ACHN (cell line): ENCODE measurements at regions not wholly inside any gene's neighbourhood (a gene's known extent, or its start where the extent isn't known, plus 50 kb on each side); places are given as distances from the start of the nearest gene placed in this dataset.
"Not testable (repeated sequence)": the region's sequence is repeated elsewhere in the genome, so short reads cannot be mapped to it uniquely, and the experiment has no call there.

Source experiments
- DNase-seq: peaks from one replicate; pipeline ENCODE4 v3.0.0-alpha.2; 2015
- in situ Hi-C: cut with HindIII; loops from 2 replicates; pipeline ENCODE4 v1.10.0; 2017; ENCODE audit warnings: low sequenced_read_pairs, low pct_ligation_motif_present, low pct_unique_long_range_greater_than_20kb

DNA sequence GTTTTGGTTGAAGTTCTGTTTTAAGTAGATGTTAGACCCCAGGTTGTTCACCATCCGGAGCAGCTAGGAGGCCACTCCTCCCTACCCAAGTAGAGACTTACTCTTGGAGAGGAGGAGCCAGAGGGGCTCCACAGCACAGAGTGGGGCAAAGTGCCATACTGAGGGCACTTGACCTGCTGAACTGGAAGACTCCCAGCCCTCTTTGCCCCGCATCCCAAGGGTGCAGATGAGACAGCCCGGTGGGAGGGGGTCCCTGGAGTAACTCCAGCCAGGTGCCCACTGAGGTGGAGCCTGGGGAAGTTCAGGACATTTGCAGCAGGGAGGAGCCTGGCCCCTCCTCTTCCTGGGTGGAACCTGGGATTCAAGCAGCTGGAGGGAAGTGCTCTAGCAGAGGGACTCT lies 102.1 kb upstream of the GPR6 start:
- in situ Hi-C loops, result no loop called here
- no peak for DNase-seq

- DNase-seq, result peak; percentile 81
- in situ Hi-C loops, result no loop called here
Measured at GRCh38 chr6:109877028-109878004, 100.8 kb upstream of the GPR6 start.

GRCh38 chr6:109878005-109878690 lies 100.0 kb upstream of the GPR6 start:
- DNase-seq, in situ Hi-C loops: not testable (repeated sequence)

DNA sequence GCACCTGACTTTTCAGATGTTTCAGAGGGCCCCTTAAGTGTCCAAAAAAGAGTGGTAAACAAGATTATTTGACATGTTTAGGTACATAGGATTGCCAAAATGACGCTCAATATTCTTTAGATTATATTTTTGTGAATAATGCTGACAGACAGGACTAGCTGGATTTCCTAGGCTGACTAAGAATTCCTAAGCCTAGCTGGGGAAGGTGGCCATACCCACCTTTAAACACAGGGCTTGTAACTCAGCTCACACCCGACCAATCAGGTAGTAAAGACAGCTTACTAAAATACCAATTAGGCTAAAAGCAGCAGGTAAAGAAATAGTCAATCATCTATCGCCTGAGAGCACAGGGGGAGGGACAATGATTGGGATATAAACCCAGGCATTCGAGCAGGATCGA lies 99.0 kb upstream of the GPR6 start:
- in situ Hi-C loops, DNase-seq: not testable (repeated sequence)

- DNase-seq, result no peak
- in situ Hi-C loops, result no loop called here
Measured at GRCh38 chr6:109879521-109879920, 98.6 kb upstream of the GPR6 start.

- in situ Hi-C loops, DNase-seq: not testable (repeated sequence)
Measured at GRCh38 chr6:109881069-109881468, 97.0 kb upstream of the GPR6 start.

GRCh38 chr6:109881953-109882490 lies 96.1 kb upstream of the GPR6 start:
- DNase-seq, result peak; percentile 10
- in situ Hi-C loops, result not testable (repeated sequence)

- DNase-seq, result no peak
- in situ Hi-C loops, result no loop called here
Measured at GRCh38 chr6:109891924-109892323, 86.2 kb upstream of the GPR6 start.

DNA sequence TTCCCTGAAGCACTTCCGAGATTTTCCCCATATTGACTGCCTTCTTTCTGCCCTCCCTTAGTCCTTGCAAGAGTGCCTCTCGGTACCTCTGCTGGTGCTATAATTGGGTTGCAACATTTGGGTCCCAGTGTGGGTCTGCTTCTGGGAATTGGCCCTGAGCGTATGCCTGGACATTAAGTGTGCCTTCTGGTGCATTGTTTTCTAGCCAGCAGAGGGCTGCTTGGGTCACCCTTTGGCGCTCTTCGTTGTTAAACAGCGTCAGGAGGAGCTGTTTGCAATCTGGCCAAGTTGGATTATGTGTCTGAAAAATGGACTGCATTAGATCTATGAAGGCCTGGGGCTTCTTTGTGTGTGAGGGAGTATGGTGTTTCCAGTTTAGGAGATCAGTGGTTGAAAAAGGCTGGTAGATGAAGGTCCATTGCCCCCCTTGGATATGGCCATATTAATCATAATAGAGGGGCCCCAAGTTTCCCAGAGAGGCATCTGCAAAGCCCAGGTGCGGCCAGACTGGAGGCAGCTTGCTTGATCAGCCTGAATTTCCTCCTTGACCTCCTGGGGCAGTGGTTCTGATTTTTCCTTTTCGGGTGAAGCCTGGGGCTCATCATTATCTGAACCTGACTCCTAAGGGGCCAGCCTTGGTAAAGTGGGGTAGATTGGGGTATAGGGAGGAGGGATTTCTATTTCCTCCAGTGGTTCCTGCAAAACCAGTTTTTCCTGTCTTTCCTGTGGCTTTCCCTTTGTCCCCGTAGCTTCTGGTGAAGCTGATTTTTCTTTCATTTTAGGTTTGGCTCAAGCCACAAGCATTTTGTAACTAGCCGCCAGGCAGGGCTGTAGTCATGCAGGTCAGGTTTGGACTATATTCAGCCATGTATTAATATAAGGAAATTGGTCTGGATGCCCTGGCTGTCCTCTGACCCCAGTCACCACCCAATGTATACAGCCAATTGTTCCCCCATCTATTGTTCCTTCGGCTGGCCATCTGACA lies 85.4 kb upstream of the GPR6 start:
- in situ Hi-C loops, result no loop called here
- DNase-seq, result no peak

DNA sequence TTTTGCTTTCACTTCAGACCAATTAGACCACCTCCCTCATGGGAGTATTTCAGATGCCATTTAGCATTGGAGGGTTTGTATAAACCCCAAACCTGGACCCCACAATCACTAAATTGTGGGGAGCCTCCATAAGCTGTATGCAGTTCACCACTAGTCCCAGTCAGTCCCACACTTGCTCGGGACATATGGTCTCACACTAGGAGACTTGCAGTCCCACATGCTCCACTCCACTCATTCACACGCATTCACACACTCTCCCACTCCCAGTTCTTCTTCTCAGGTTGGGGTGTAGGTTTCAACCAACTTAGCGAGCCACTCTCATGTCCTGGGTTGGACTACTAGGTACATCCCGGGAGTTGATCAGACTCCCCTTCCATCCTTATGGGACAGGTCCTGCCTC lies 84.5 kb upstream of the GPR6 start:
- in situ Hi-C loops, result no loop called here
- no peak for DNase-seq

DNA sequence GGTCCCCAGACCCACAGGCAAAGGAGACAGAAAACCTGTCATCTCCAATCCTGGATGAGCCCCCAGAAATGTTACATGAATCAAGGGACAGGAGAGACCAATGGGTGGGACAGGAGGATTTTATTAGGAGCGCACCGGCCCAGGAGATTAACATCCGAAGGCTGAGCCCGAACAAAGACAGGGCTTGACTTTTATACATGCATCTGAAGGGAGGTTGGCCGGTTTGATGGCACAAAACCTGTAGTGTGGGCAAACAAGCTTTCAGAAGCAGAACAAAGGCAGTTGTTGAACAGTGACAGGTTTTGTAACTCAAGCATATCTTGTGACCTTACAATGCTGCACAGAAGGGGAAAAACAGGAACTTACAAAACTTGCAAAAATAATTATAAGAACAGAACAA lies 83.9 kb upstream of the GPR6 start:
- in situ Hi-C loops, result no loop called here
- DNase-seq, result no peak

- in situ Hi-C loops, result no loop called here
- DNase-seq, result no peak
Measured at GRCh38 chr6:109896341-109896740, 81.8 kb upstream of the GPR6 start.

- no peak for DNase-seq
- in situ Hi-C loops, result no loop called here
Measured at GRCh38 chr6:109897025-109897424, 81.1 kb upstream of the GPR6 start.

DNA sequence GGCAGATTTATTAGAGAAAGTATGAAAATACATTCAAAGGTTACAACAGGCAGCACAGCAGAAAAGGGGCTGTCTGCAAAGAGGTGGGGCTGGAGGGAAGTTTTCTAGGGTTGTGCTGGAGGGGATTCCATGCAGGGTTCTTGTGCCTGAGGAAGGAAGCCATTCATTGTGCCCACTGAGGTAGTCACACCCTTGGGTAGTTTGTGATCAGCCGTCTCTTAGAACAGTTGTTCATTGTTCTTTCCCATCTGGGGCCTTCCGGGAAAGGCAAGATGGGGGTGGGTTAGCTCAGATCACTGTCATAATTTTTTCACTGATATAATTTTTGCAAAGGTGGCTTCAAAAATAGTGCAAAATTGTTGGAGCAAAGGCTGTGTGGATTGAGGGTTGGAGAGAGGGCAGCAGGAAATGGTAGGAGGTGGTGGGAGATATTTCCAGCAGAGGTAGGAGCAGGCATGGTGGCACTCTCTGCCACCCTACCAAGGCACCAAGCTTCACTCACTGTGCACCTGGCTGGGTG lies 80.5 kb upstream of the GPR6 start:
- no peak for DNase-seq
- in situ Hi-C loops, result no loop called here

- in situ Hi-C loops, result no loop called here
Measured at GRCh38 chr6:109901976-109902375, 76.1 kb upstream of the GPR6 start.

DNA sequence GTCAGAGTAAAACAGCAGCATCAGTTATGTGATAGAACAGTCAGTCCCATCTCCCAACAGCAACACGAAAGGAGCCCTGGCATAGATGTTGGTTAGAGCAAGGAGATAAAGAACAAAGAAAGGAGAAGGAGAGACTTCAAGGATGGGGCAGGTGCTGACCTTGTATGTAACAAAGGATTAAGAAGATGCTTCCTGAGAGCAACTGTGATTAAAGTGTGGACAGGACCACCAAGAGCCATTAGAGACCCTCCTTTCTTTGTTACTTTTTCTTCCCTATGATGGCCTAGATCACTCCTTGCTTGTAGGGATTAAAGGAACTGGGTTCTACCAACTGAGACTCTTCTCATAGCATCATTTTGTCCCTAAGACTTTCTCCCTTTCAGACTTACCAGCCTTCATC lies 75.2 kb upstream of the GPR6 start:
- DNase-seq, result no peak
- in situ Hi-C loops, result no loop called here

More at GRCh38 chr6:109901976-109902375, 76.1 kb upstream of the GPR6 start:
- no peak for DNase-seq

DNA sequence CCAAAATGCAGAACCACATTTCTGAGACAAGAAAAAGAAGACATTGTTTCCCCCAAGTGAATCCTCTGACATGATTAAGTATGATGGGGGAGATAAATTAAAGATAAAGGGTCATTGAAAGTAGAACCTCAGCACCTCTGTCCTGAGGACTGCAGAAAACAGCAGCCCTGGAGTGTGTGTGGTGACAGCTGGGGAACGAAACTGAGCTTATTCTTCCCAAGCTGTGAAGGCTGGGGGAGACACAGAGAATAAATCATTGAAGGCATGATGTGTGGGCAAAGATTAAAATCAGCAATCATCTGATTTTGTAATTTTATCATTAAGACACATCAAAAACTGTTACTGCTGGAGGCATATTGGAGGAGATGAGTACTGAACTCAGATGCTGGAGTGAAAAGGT lies 67.5 kb upstream of the GPR6 start:
- DNase-seq, result no peak
- in situ Hi-C loops, result no loop called here

- in situ Hi-C loops, result no loop called here
- no peak for DNase-seq
Measured at GRCh38 chr6:109912118-109912517, 66.0 kb upstream of the GPR6 start.
